GM12864 (cell line): ENCODE measurements at regions not wholly inside any gene's neighbourhood (a gene's known extent, or its start where the extent isn't known, plus 50 kb on each side); places are given as distances from the start of the nearest gene placed in this dataset.

Experiments
- DNase-seq: peaks from one replicate; pipeline ENCODE4 v3.0.0-alpha.2; 2011; ENCODE audit warnings: low read depth
- H3K4me3 ChIP-seq: 2 replicates; pipeline ENCODE4 v1.5.1; 2011; ENCODE audit warnings: mild to moderate bottlenecking, low read depth, low read length, control low read depth
- TF ChIP-seq, protein P1 (sequence below): IDR thresholded peaks from 2 replicates; pipeline ENCODE4 v1.5.1; 2011; ENCODE audit warnings: low read depth, mild to moderate bottlenecking, moderate library complexity, low read length, control low read depth, inconsistent platforms; ENCODE audit errors: missing control alignments

DNA sequence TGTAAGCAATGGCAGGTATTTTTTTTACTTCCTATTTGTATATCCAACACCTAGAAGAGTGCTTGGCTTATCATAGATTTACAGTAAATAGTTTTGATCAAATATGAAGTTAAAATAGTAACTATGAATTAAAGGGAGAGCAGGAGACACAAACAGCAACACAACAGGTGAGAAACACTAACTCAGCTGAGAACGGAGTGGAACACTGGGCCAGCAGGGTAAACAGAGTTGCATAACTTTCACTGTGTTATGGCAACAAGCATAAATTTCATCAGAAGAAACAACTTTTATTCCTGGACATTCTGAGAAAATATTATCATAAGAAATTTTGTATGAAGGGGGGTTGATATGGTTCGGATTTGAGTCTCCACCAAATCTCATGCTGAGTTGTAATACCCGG is 52.2 kb upstream of the SMIM30 start:
- DNase-seq = no peak
- TF ChIP-seq, protein P1, sequence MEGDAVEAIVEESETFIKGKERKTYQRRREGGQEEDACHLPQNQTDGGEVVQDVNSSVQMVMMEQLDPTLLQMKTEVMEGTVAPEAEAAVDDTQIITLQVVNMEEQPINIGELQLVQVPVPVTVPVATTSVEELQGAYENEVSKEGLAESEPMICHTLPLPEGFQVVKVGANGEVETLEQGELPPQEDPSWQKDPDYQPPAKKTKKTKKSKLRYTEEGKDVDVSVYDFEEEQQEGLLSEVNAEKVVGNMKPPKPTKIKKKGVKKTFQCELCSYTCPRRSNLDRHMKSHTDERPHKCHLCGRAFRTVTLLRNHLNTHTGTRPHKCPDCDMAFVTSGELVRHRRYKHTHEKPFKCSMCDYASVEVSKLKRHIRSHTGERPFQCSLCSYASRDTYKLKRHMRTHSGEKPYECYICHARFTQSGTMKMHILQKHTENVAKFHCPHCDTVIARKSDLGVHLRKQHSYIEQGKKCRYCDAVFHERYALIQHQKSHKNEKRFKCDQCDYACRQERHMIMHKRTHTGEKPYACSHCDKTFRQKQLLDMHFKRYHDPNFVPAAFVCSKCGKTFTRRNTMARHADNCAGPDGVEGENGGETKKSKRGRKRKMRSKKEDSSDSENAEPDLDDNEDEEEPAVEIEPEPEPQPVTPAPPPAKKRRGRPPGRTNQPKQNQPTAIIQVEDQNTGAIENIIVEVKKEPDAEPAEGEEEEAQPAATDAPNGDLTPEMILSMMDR = no peak
- no peak overlapping the region for H3K4me3 ChIP-seq
